GM21381 (cell line): ENCODE measurements at regions not wholly inside any gene's neighbourhood (a gene's known extent, or its start where the extent isn't known, plus 50 kb on each side); places are given as distances from the start of the nearest gene placed in this dataset.
"Not testable (repeated sequence)": the region's sequence is repeated elsewhere in the genome, so short reads cannot be mapped to it uniquely, and the experiment has no call there.

ENCODE experiments used
- ATAC-seq: cut with Tn5 transposase; IDR thresholded peaks from one replicate; pipeline ENCODE4 v1.9.1; 2021; ENCODE audit warnings: mild to moderate bottlenecking, moderate library complexity; ENCODE audit not compliant: unreplicated experiment

DNA sequence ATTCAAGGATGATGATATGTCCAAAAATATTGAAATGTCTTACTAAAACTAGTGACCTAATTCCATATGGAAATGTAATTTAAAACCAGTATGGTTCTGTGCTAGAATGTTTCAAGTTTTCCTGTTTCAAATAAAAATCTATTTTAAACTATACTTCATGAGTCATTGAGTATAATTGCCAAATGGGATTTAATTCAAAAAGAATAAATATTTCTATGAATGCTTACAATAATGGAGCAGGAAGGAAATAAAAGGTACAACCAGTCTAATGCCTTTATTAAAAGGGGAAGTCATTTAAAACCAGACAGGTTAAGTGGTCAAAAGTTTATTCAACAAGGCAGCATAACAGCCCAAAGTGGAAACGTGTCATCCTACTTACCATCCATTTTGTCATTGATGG, 2347.1 kb downstream of the PCDH7 start:
- ATAC-seq, result no peak

DNA sequence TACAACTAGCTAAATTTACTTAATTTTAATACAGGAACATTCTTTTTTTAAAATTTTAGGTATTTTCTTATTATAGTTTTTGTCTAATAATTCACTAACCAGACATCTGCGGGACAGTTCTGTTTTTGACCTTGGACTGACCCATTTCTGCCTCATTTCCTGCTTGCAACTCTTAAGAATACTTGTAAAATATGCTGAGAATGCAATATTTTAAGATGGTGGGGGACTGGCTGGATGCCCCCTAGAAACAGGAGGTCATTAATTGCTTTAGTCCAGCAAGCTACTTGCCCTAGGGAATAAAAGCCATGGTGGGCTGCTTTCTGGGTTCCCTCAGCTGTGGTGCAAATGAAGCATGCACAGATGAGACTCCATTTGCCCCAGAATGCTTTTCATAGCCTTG, 2348.4 kb downstream of the PCDH7 start:
- no peak for ATAC-seq

DNA sequence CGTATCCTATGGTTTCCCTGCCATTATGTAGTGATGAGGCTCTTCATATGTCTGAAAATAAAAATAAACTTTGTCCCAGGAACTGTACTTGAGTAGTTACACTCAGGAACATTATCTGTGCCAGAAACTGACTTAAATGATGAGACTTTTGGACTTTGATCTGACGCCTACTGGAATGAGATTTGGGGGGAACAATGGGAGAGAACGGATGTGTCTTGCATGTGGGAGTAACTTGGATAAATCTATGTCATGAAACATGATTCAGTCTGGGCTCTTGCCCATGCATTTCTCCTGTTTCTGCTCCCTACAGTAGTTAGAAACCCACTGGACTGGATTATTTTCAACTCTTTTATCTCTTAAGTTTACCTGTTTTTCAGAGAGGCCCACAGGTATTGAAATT, 2351.4 kb downstream of the PCDH7 start:
- ATAC-seq, result no peak

DNA sequence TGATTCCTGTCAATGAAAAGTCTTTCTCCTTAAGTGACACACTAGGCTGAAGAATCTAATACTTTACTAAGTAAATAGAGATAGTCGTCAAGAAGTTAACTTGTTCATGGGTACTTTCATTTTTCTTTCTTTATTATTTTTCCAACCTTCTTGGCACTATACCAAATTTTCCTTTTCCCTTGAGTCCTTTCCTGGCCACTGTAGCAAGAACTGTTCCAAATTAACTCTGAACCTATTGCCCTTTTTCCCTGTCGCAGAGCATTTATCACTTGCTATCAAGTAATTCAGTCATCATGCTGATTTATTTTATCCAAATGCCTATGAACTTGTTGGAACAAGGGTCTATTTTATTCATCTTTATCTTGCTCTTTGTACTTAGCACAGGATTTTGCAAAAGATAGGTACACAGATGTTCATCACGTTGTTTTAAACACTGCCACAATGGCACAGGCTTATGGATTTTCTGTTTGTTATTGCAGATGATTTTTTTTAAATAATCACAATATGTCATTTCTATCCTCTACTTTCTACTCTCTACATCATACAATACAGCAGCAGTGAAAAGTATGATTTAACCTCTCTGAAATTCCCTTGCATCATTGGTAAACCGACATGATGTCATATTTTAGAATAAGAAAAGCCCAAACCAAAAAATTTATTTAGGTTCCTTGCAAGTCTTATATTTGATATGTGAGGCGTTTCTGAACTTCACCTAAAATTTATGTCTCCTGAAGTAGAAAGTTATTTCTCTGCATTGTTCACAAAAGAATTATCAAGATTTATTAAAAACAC, 2352.3 kb downstream of the PCDH7 start:
- no peak for ATAC-seq

DNA sequence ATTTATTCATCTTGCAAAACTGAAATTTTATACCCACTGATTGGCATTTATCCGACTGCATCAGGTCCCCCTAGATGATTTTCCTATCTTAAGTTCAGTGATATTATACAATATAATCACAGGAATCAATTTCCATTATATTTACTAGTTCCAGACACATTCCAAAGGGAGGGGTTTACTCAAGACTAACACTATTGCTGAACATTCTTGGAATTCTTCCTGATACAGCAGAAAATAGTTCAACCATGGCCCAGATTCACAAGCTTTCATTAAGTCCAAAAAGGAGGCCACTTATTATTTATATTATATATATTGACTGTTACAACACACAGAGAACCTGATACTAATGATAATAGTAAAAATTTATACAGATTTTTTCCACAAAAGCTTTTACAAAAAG, 2353.6 kb downstream of the PCDH7 start:
- ATAC-seq, result no peak

DNA sequence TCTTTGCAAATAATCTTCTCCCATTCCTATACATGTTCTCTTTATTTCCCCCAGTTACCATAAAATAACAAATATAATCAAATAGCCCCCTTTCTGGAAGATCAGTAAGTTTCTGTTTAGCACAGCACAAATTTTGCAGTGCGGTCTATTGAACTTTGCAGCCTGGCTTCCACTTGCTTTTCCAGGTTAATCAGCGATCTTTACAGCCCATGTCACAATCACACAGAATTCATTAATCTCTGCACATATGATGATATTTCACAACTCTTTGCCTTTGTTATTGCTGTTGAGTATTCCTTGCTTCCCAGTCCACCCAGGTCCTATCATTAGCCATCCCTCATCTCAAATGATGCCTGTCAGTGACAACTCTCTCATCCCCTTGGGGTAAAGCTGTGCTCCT, 2358.0 kb downstream of the PCDH7 start:
- ATAC-seq, result no peak

DNA sequence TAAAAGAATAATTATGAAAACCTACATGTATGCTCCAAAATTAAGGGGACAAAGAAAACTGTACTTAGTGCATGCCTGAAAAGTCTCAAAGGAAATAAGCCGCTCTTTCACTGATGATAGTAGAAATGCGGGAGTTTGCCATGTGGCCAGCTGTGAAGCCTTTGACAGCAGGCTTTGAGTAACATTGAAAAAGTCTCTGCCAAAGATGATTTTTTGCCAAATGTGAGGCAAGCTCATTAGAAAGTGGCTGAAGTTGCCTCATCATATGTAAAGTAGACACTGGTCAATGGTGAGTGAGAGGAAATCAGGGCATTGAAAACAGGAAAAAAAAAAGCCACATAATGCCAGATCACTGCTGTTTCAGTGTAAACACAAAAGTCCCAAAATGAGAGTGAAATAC, 2360.1 kb downstream of the PCDH7 start:
- no peak for ATAC-seq

DNA sequence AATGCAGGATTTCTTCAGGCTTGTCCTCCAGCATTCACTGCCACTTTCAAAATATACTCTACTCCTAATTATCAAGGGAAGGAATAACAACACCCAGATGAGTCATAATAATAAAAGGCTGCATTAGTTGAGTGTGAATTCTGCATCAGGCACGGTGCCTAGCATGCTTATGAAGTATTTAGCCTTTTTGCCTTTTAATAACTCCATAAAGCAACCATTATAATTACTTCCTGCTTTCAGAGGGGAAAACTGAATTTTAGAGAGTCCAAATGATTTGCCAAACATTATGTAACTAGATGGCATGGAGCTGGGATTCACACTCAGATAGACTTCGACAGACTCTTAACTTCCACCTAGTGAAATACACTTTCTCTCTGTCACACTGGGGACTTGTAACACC, 2365.5 kb downstream of the PCDH7 start:
- no peak for ATAC-seq

DNA sequence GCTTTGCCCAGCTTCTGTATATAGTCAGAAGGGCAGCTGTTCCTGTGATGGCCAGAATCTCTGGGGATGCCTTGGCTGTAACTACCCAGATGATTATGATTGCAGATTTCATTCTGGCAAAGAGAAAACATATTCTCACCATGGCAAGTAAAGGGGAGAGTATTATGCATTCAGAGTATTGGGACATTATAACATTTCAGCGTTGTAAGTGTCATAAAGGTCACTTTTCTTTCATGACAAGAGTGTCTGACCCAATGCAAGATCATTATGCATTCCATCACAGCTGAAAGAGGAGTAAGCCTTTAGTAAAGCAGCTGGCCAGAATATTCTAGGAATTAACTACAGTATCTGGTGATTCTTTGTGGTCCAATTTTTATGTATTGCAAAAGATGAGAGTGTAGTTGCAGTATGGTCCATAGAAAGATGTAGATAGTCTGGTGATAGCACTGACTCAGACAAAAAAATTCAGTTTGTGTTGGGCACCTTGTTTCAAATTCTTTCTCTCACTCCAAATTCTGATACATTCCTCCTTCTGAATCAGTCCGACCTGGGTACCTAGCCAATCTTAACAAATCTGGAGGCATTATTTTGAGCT, 2366.3 kb downstream of the PCDH7 start:
- no peak for ATAC-seq

DNA sequence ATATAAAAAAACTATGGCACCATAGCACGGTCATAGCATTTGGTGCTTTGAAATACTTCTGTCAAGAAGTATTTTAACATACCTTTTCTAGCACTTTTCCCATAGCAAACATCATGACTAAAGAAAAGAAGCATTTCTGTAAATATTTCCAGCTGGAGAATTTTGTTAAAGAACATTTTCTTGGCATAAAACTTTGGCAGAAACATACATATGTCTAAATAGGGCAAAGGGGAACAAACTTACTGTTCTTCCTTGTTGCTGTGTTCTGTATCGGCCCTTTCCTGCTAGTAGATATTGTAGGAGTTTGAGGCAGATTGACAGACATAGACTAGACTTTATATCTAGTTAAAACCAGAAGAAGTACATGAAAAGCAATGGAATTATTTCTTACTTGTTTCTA, 2368.5 kb downstream of the PCDH7 start:
- ATAC-seq, result no peak

DNA sequence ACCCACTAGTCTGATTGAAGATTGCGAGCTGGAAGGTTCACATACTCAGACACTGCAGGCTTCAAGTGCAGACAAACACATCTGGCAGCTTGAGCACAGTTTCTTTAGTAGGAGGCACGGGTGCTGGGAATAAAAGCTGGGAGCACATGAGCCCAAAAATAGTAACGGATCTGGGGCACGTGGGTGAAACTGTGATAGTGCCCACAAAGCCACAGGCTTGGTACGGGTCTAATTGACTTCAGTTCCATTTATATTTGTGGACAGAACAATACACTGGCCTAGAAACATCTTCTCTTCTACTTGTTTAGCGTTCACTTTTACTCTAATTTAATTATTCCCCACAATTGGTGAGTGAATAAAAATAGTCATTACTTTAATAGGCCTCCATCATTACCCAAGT, 2370.7 kb downstream of the PCDH7 start:
- ATAC-seq, result no peak

DNA sequence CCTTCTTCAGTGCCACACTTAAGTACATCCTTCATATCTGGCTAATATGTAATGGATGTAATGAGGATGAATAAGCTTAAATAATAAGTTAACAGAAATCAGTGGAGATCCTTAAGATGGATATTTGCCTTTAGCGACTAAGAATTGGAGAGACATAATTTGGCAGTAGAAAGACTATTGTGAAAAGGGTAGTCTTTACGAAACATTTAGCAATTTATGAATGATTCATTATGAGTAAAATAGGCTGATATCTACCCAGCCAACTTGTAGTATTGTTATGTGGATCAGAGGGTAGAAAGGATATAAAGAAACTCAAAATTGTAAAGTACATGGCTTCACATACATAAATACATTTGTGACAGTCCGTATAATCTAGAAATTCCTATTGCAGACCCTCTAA, 2371.8 kb downstream of the PCDH7 start:
- no peak for ATAC-seq

DNA sequence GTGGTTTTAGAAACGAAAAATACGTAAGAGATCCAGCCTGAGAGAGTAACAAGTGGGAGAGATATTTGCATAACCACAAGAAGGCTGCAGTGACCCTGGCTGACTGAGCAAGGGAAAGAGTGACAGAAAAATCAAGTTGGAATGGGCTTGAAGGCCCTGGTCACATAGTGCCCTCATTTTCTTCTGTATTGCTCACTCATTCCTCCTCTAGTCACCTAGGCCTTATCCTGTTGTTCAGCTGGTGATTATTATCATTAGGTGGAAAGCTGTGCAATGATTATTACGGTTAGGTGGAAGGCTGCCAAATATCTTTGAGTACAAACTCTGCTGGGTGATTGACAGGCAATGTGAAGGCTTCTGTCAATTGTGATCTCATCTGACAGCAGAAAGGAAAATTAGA, 2384.1 kb downstream of the PCDH7 start:
- peak; percentile 95 for ATAC-seq

DNA sequence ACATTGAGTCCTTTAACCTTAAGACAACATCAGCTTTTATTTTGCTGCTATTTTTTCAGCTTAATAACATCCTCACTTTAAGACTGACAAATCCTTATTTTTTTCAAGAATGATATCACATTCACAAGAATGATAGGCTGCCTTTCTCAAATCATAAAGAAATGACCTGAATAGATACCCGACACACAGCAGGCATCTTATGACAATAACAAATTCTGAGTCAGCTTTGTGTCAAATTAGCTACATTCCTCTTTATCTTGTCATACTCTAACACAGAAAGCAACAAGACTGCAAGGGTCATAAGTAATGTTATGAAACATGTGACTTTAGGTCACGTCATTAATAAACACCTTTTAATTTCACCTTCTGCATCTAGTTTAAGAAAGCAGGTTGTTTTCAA, 2387.6 kb downstream of the PCDH7 start:
- ATAC-seq, result no peak

DNA sequence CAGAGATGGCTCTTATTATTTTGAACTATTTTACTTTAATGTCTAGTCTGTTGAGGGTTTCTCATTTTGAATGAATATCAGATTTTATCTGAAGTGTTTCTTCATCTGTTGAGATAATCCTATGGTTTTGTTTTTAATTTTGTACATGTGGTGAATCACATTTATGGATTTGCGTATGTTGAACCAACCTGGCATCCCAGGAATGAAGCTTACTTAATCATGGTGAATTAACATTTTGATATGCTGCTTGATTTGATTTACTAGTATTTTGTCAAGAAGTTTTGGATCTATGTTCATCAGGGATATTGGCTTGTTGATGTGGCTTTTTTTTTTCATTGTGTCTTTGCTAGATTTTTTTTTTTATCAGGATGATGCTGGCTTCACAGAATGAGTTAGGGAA, 2390.9 kb downstream of the PCDH7 start:
- ATAC-seq, result no peak

DNA sequence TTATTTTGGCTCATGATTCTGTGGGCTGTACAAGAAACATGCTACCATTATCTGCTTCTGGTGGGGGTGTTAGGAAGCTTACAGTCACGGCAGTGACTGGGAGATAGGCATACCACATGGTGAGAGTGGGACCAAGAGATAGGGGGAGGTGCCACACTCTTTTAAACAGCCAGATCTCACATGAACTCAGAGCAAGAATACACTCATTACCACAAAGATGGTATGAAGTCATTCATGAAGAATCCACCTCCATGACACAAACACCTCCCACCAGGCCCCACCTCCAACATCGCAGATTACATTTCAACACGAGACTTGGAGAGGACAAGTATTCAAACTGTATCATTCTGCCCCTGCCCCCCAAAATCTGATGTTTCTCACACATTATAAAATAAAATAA, 2396.7 kb downstream of the PCDH7 start:
- ATAC-seq, result no peak

DNA sequence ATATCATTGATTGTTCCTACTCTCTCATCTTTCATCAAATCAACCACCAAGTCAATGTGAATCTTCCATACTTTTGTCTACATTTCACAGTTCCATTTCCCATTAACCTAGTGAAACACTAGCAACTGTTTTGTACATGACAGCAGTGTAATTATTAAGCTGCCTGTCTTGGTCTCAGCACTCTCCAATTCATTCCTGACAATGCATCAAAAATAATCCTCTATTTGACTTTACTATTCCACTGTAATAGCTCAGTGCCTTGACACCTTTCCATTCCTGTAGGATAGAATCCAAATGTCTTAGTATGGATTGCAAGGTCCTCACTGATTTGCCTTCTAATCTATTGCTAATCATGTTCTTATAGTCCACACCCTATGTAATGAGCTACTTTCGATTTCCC, 2405.8 kb downstream of the PCDH7 start:
- no peak for ATAC-seq

DNA sequence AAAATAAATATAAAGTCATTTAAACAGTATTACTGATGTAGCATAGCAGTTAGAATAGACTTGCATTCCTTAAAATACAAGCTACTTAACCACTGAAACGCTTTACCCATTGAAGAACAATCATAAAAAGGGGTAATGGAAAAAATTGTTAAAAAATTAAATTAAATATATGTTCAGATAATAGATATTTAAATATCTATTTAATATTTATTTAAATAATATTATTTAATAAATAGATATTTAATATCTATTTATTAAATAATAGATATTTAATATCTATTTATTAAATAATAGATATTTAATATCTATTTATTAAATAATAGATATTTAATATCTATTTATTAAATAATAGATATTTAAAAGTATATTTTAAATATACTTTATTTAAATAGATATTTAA, 2410.5 kb downstream of the PCDH7 start:
- not testable (repeated sequence) for ATAC-seq

DNA sequence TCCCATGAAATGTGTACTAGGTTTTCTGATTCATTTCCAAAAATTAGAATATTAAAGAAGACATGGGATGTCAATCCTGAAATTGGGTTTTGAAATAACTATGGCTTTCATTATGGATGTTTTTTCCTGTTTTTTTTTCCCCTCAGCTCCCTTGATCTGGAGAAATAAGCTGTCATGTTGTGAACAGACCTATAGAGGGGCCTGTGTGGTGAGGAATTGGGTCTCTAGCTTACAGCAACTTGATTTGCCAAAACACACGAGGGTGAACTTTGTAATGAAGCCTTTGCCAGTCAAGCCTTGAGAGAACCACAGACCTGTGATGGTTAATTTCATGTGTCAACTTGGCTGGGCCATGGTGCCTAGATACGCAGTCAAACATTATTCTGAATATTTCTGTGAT, 2413.6 kb downstream of the PCDH7 start:
- ATAC-seq, result no peak

DNA sequence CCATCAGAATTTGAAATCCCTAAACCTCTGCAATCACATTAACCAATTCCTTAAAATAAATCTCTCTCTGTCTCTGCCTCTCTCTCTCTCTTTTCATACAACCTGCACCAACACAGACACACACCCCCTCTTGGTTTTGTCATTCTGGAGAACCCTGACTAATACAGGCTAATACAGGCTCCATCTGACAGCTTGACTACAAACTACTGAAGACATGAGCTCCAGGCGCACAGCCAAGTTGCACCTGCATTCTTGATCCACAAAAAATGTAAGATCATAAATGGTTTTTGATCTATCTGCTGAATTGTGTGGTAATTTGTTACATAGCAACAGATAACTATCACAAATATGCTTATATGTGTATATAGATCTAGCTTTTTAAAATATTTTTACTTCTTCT, 2414.2 kb downstream of the PCDH7 start:
- no peak for ATAC-seq

DNA sequence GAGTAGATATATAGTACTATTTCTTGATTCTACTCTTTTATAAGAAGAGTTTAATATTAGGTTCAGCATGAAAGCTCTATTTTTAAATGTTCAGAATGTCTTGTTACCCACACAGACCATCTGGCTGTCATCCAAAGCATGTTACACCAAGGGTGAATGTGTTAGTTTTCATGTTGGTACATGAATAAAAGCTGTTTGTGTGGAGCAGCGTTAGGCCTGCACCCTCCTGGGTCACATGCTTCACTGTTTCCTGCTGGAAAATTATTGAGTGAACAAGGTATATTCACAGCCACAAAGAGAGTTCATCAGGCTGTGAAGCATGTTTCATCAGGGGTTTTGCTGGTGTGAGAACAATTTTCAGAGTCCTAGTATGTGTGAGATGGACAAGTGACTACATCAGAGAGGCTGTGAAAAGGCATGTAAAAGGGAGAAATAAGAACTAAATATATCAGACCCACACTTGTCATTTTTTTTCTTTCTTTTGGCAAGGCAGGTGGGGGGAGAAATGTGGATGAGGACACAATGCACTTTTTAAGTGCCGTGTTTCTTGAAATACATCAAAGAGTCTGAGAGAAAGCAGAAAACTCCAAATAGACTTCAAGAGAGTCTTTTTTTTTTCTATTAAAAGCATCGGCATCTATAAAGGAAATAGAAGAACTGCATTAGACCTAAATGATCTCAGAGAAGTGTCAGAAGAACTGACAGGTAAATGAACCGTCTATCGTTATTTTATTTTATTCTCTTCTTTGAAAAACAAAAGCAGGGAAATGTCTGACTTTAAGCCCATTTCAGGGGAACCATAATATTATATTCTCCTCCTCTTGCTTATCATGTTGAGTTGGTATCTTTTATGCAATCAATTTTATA, 2429.7 kb downstream of the PCDH7 start:
- ATAC-seq, result no peak

DNA sequence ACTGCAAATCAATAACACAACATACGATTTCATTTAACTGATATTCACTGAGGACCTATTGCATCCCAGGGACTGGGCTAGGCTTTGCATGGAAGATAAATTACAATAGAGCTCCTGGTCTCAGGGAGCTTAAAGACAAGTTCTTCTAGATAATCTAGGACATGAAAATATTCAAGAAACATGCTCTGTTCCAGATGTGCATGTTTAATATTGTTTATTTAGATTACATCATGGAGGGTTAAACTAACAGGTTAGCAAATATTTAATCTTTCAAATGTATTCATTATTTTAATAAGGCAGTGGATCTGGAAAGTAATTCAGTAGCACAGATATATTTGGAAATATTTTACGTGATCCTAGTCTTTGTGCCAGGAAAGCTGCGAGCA, 2430.3 kb downstream of the PCDH7 start:
- ATAC-seq, result no peak
